H9 (cell line): ENCODE measurements at regions not wholly inside any gene's neighbourhood (a gene's known extent, or its start where the extent isn't known, plus 50 kb on each side); places are given as distances from the start of the nearest gene placed in this dataset.

Experiments
- DNase-seq: peaks from one replicate; pipeline ENCODE4 v3.0.0-alpha.2; 2017
- H2AFZ ChIP-seq: one replicate; pipeline ENCODE4 v1.6.1; 2013; ENCODE audit warnings: mild to moderate bottlenecking, low read length, control low read depth, moderate library complexity
- H2AK5ac ChIP-seq: 2 replicates; pipeline ENCODE4 v1.6.1; 2013; ENCODE audit warnings: low read length, control low read depth, mixed read lengths; ENCODE audit not compliant: insufficient read length
- H2BK120ac ChIP-seq: one replicate; pipeline ENCODE4 v1.6.1; 2013; ENCODE audit warnings: low read depth, mild to moderate bottlenecking, low read length, control low read depth, inconsistent platforms; ENCODE audit not compliant: poor library complexity, severe bottlenecking
- H2BK12ac ChIP-seq: 2 replicates; pipeline ENCODE4 v1.6.1; 2013; ENCODE audit warnings: low read length, control low read depth, mixed read lengths, low read depth; ENCODE audit not compliant: insufficient read length
- H2BK15ac ChIP-seq: 2 replicates; pipeline ENCODE4 v1.6.1; 2013; ENCODE audit warnings: low read depth, low read length, control low read depth
- H2BK20ac ChIP-seq: one replicate; pipeline ENCODE4 v1.6.1; 2013; ENCODE audit warnings: low read depth, mild to moderate bottlenecking, low read length, control low read depth, inconsistent platforms; ENCODE audit not compliant: poor library complexity, severe bottlenecking
- H2BK5ac ChIP-seq: 2 replicates; pipeline ENCODE4 v1.6.1; 2013; ENCODE audit warnings: low read length, control low read depth, mixed read lengths; ENCODE audit not compliant: insufficient read length
- H3K14ac ChIP-seq: 2 replicates; pipeline ENCODE4 v1.6.1; 2013; ENCODE audit warnings: low read length, control low read depth; ENCODE audit not compliant: insufficient read depth
- H3K18ac ChIP-seq: 2 replicates; pipeline ENCODE4 v1.6.1; 2013; ENCODE audit warnings: low read depth, mild to moderate bottlenecking, mixed read lengths, low read length, control low read depth; ENCODE audit not compliant: insufficient read length
- H3K23ac ChIP-seq: 2 replicates; pipeline ENCODE4 v1.6.1; 2013; ENCODE audit warnings: low read length, control low read depth, mixed read lengths, low read depth; ENCODE audit not compliant: insufficient read length
- H3K23me2 ChIP-seq: 2 replicates; pipeline ENCODE4 v1.6.1; 2013; ENCODE audit warnings: low read depth, mild to moderate bottlenecking, mixed read lengths, low read length, control low read depth; ENCODE audit not compliant: insufficient read length, poor library complexity, severe bottlenecking
- H3K27ac ChIP-seq: 2 replicates; pipeline ENCODE4 v1.5.1; 2013; ENCODE audit warnings: low read length, control low read depth, mixed read lengths, low read depth; ENCODE audit not compliant: insufficient read length
- H3K27me3 ChIP-seq: 2 replicates; pipeline ENCODE4 v1.6.1; 2013; ENCODE audit warnings: low read length, control low read depth, inconsistent platforms; ENCODE audit not compliant: insufficient read depth
- H3K4ac ChIP-seq: 2 replicates; pipeline ENCODE4 v1.6.1; 2013; ENCODE audit warnings: low read depth, mild to moderate bottlenecking, control low read depth, inconsistent platforms, low read length, moderate library complexity
- H3K4me1 ChIP-seq: 2 replicates; pipeline ENCODE4 v1.6.1; 2013; ENCODE audit warnings: low read length, control low read depth, inconsistent platforms; ENCODE audit not compliant: insufficient read depth
- H3K4me2 ChIP-seq: 2 replicates; pipeline ENCODE4 v1.6.1; 2013; ENCODE audit warnings: low read length, control low read depth, mixed read lengths; ENCODE audit not compliant: insufficient read length, insufficient read depth
- H3K56ac ChIP-seq: 2 replicates; pipeline ENCODE4 v1.6.1; 2013; ENCODE audit warnings: low read depth, mild to moderate bottlenecking, mixed read lengths, low read length, control low read depth; ENCODE audit not compliant: insufficient read length
- H3K79me1 ChIP-seq: 2 replicates; pipeline ENCODE4 v1.6.1; 2013; ENCODE audit warnings: low read depth, mild to moderate bottlenecking, moderate library complexity, low read length, control low read depth, inconsistent platforms; ENCODE audit not compliant: insufficient read depth, poor library complexity, severe bottlenecking
- H3K79me2 ChIP-seq: 2 replicates; pipeline ENCODE4 v1.6.1; 2013; ENCODE audit warnings: low read length, control low read depth, inconsistent platforms; ENCODE audit not compliant: insufficient read depth
- H3K9ac ChIP-seq: 2 replicates; pipeline ENCODE4 v1.6.1; 2013; ENCODE audit warnings: low read length, control low read depth, mixed read lengths; ENCODE audit not compliant: insufficient read length; ENCODE audit errors: extremely low read depth
- H3K9me3 ChIP-seq: one replicate; pipeline ENCODE4 v1.6.1; 2013; ENCODE audit warnings: low read depth, low read length, inconsistent platforms; ENCODE audit not compliant: control insufficient read depth
- H3T11ph ChIP-seq: one replicate; pipeline ENCODE4 v1.6.1; 2013; ENCODE audit warnings: mild to moderate bottlenecking, low read length, control low read depth, inconsistent platforms
- H4K20me1 ChIP-seq: one replicate; pipeline ENCODE4 v1.6.1; 2013; ENCODE audit not compliant: control insufficient read depth, insufficient read length, insufficient read depth
- H4K5ac ChIP-seq: 2 replicates; pipeline ENCODE4 v1.6.1; 2013; ENCODE audit warnings: low read depth, mild to moderate bottlenecking, mixed read lengths, low read length, control low read depth; ENCODE audit not compliant: insufficient read length
- H4K8ac ChIP-seq: replicated peaks from 2 replicates; pipeline ENCODE4 v1.6.1; 2013; ENCODE audit warnings: low read length, control low read depth, mixed read lengths, low read depth; ENCODE audit not compliant: insufficient read length
- H4K91ac ChIP-seq: 2 replicates; pipeline ENCODE4 v1.6.1; 2013; ENCODE audit warnings: low read depth, mild to moderate bottlenecking, moderate library complexity, mixed read lengths, low read length, control low read depth; ENCODE audit not compliant: insufficient read length
- H3K27ac Mint-ChIP-seq, 3 experiments: 2 replicates in 2 of 3; 3 replicates in 1 of 3; pipeline ENCODE4 v1.8.0; 2020 to 2021; ENCODE audit warnings: mixed read lengths in 3 of 3, mild to moderate bottlenecking in 1 of 3, moderate library complexity in 1 of 3
- H3K27me3 Mint-ChIP-seq: 2 replicates; pipeline ENCODE4 v1.8.0; 2021; ENCODE audit warnings: low read depth, mild to moderate bottlenecking, moderate library complexity, mixed read lengths
- H3K36me3 Mint-ChIP-seq, 3 experiments: 2 replicates in 2 of 3; 3 replicates in 1 of 3; pipeline ENCODE4 v1.8.0; 2020 to 2021; ENCODE audit warnings: low read depth in 3 of 3, mixed read lengths in 3 of 3; ENCODE audit not compliant: insufficient read depth in 1 of 3
- H3K4me1 Mint-ChIP-seq, 2 experiments: 2 replicates each; pipeline ENCODE4 v1.8.0; 2020; ENCODE audit warnings: mixed read lengths in 2 of 2
- H3K4me3 Mint-ChIP-seq, 2 experiments: 2 replicates in 1 of 2; 3 replicates in 1 of 2; pipeline ENCODE4 v1.8.0; 2020 to 2021; ENCODE audit warnings: mild to moderate bottlenecking in 2 of 2, mixed read lengths in 2 of 2, moderate library complexity in 1 of 2
- H3K9me3 Mint-ChIP-seq, 2 experiments: 2 replicates in 1 of 2; 3 replicates in 1 of 2; pipeline ENCODE4 v1.8.0; 2020; ENCODE audit warnings: mild to moderate bottlenecking in 2 of 2, mixed read lengths in 2 of 2, moderate library complexity in 1 of 2
- CTCF ChIP-seq: fragments of 200-600 bp; sonication (generic); conservative IDR thresholded peaks from 3 replicates; pipeline ENCODE4 v1.8.0; 2021; ENCODE audit warnings: antibody characterized with exemption, mild to moderate bottlenecking
- WGBS: extraction: QIAGEN DNeasy Blood & Tissue Kit; methylation state at CpG from one replicate; pipeline ENCODE4 v1.1.7; 2013; ENCODE audit warnings: missing lambda C conversion rate, low lambda C conversion rate, mixed read lengths; ENCODE audit not compliant: insufficient read length; ENCODE audit errors: extremely low coverage; 5-methylcytosine and 5-hydroxymethylcytosine counted together

DNA sequence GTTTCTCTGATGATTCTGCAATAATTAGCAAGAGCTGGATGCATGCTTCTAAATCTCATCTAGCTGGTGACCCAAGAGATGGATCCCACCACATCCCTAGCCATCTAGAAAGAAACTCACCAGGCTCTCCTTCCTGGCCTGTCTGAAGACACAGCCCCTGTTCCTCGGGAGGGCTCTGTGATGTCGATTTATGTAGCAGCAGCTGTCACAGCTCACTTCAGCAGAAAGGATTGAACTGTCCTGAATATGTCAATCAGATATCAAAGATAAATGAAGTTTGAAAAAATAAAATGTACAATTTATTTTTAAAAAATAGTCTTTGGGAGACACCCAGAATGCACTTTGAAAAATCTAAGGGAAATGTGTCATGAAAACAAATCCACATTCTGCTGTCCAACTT is 67.3 kb upstream of the TSHZ2 start:
- WGBS: no CpG with 5 or more reads among the region's 2 CpGs
- no peak overlapping the region for H2BK120ac ChIP-seq

More for the DNA sequence above, 67.3 kb upstream of the TSHZ2 start:
- Mint-ChIP-seq H3K4me1 (peaks cover 6 to 11% of the 10 kb centered on the region in 2 experiments), H3K9me3 (no peaks in the 10 kb centered on the region), H3K36me3 (no peaks in the 10 kb centered on the region), H3K27ac (peak overlapping the region in 1 of 3 experiments; percentile 40; a peak in 1 of 7 replicates), H3K27me3 (no peaks in the 10 kb centered on the region; the same call in 1 of the 2 replicates), H3K4me3 (no peak overlapping the region)
- Histone ChIP-seq H3K23me2 (no peaks in the 10 kb centered on the region), H3K27ac (no peak overlapping the region), H3K23ac (no peak overlapping the region), H2AFZ (no peak overlapping the region), H3K9ac (no peak overlapping the region), H2BK15ac (no peak overlapping the region), H4K8ac (no peak overlapping the region), H3K79me2 (no peaks in the 10 kb centered on the region), H3K14ac (no peak overlapping the region), H3K4me1 (no peaks in the 10 kb centered on the region; the same call in 1 of the 2 replicates), H3K79me1 (no peaks in the 10 kb centered on the region), H3K18ac (no peak overlapping the region), H3K4ac (no peak overlapping the region), H3T11ph (no peak overlapping the region), H2AK5ac (no peak overlapping the region), H3K56ac (no peak overlapping the region), H3K4me2 (no peak overlapping the region), H4K91ac (no peak overlapping the region), H3K9me3 (no peaks in the 10 kb centered on the region), H4K20me1 (no peaks in the 10 kb centered on the region), H2BK5ac (no peak overlapping the region), H2BK20ac (no peak overlapping the region), H3K27me3 (no peaks in the 10 kb centered on the region), H4K5ac (no peak overlapping the region), H2BK12ac (no peak overlapping the region)
- no peak for DNase-seq
- TF ChIP-seq CTCF: no peak
